ENCODE measurements at regions not wholly inside any gene's neighbourhood (a gene's known extent, or its start where the extent isn't known, plus 50 kb on each side); places are given as distances from the start of the nearest gene placed in this dataset.

DNA sequence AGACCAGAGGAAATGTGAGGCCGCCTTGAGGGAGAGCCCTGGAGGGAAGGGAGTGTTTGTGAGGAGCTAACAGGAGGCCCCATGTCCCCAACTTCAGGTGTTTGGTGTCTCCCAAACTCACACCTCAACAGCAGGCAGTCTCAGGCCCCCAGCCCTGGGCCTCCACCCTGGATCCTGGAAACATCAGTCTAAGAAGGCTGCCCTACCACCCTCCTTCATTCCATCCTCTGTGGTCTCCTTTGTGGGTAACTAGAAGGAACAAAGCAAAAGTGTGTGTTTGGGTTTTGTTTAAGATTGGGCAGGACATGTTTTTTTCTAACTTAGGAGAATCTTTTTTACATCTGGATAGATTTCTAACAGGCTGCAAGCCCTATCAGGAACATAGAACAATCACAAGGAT, 404.3 kb downstream of the BCL11A start:
- Histone ChIP-seq H3K36me3 (ENCODE audit: control insufficient read depth, low read depth, low read length) (no peaks in the 10 kb centered on the region), H3K27me3 (ENCODE audit: control insufficient read depth, insufficient read depth, low read length) (no peaks in the 10 kb centered on the region), H3K9me3 (ENCODE audit: control insufficient read depth, low read depth, low read length) (peaks cover 4% of the 10 kb centered on the region), H3K9ac (ENCODE audit: low read length) (no peak overlapping the region), H3K4me1 (ENCODE audit: control insufficient read depth, low read depth, low read length) (no peaks in the 10 kb centered on the region), H3K4me3 (ENCODE audit: low read length) (no peak overlapping the region), H3K27ac (ENCODE audit: low read length) (no peak overlapping the region)

DNA sequence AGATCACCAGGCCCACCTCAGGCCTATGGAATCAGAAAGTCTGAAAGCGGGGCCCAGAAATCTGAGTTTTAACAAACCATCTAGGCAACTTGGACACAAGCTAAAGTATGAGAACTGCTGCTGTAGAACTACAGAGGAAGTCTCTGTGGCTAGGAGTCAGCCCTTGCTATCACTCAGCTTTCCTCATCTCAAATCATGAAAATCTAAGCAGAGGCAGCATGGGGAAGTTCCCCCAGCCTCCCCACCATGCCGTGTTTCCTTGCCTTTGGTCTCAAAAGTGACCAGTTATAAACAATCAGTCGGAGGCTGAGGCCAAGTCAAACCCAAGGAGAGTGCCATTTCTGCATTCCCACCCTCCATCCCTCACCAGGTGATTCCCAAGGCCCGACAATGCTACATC, 404.7 kb downstream of the BCL11A start:
- no peaks in the 10 kb centered on the region for H3K36me3 ChIP-seq (ENCODE audit: control insufficient read depth, low read depth, low read length)
- no peaks in the 10 kb centered on the region for H3K27me3 ChIP-seq (ENCODE audit: control insufficient read depth, insufficient read depth, low read length)
- no peak overlapping the region for H3K9ac ChIP-seq (ENCODE audit: low read length)
- H3K27ac ChIP-seq (ENCODE audit: low read length): no peak overlapping the region
- no peak overlapping the region for H3K4me3 ChIP-seq (ENCODE audit: low read length)
- H3K4me1 ChIP-seq (ENCODE audit: control insufficient read depth, low read depth, low read length): no peaks in the 10 kb centered on the region
- H3K9me3 ChIP-seq (ENCODE audit: control insufficient read depth, low read depth, low read length): peaks cover 4% of the 10 kb centered on the region

GRCh38 chr2:60140185-60140584, 413.3 kb downstream of the BCL11A start:
- H3K4me3 ChIP-seq (ENCODE audit: low read length): no peak overlapping the region
- H3K27me3 ChIP-seq (ENCODE audit: control insufficient read depth, insufficient read depth, low read length): no peaks in the 10 kb centered on the region
- H3K36me3 ChIP-seq (ENCODE audit: control insufficient read depth, low read depth, low read length): no peaks in the 10 kb centered on the region
- H3K27ac ChIP-seq (ENCODE audit: low read length): no peak overlapping the region
- H3K9me3 ChIP-seq (ENCODE audit: control insufficient read depth, low read depth, low read length): peaks cover 6% of the 10 kb centered on the region
- H3K4me1 ChIP-seq (ENCODE audit: control insufficient read depth, low read depth, low read length): no peaks in the 10 kb centered on the region
- H3K9ac ChIP-seq (ENCODE audit: low read length): no peak overlapping the region

DNA sequence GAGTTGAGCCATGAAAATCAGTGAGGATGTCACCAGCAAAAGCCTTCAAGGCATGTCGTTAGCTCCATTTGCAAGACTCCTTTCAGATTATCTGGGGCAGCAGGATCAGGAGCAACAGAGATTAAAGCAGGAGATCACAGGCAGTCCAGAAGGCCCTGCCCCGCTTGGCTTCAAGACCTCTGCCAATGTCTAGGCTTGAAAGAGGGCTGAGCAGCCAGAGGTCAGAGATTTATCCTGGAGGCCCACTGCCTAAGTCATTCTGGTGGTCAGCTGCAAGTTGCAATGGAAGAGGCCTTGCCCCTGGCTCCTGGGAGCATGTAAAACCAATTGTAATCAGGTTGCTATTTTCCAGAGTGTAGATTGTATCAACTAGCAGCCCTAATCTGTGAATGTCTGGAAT, 416.5 kb downstream of the BCL11A start:
- H3K4me3 ChIP-seq (ENCODE audit: low read length): no peak overlapping the region
- no peak overlapping the region for H3K27ac ChIP-seq (ENCODE audit: low read length)
- H3K36me3 ChIP-seq (ENCODE audit: control insufficient read depth, low read depth, low read length): no peaks in the 10 kb centered on the region
- H3K9me3 ChIP-seq (ENCODE audit: control insufficient read depth, low read depth, low read length): peaks cover 6% of the 10 kb centered on the region
- H3K27me3 ChIP-seq (ENCODE audit: control insufficient read depth, insufficient read depth, low read length): no peaks in the 10 kb centered on the region
- H3K9ac ChIP-seq (ENCODE audit: low read length): no peak overlapping the region
- H3K4me1 ChIP-seq (ENCODE audit: control insufficient read depth, low read depth, low read length): no peaks in the 10 kb centered on the region

DNA sequence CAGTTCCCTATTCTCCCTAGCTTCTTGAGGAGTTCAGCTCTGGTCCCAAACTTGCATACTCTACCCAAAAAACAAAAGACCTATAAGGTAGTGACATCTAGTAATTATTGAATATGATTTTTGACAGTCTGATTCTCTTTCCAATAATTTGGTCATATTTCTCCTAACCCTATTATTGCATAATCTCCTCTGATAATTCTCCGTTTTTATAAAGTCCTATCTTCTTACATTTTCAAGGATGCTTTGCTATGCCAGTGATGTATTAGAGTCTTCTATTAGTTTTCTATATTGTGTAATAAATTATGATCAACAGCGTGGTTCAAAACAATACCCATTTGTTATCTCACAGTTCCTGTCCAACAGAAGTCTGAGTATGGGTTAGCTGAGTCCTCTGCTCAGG, 426.3 kb downstream of the BCL11A start:
- Histone ChIP-seq H3K9ac (ENCODE audit: low read length) (no peak overlapping the region), H3K27ac (ENCODE audit: low read length) (no peak overlapping the region), H3K9me3 (ENCODE audit: control insufficient read depth, low read depth, low read length) (no peaks in the 10 kb centered on the region), H3K4me1 (ENCODE audit: control insufficient read depth, low read depth, low read length) (peaks cover 14% of the 10 kb centered on the region), H3K4me3 (ENCODE audit: low read length) (no peak overlapping the region), H3K36me3 (ENCODE audit: control insufficient read depth, low read depth, low read length) (no peaks in the 10 kb centered on the region), H3K27me3 (ENCODE audit: control insufficient read depth, insufficient read depth, low read length) (peaks cover 5% of the 10 kb centered on the region)

GRCh38 chr2:60125611-60126426, 427.6 kb downstream of the BCL11A start:
- H3K27ac ChIP-seq (ENCODE audit: low read length): no peak overlapping the region
- H3K4me1 ChIP-seq (ENCODE audit: control insufficient read depth, low read depth, low read length): peaks cover 14% of the 10 kb centered on the region
- H3K4me3 ChIP-seq (ENCODE audit: low read length): no peak overlapping the region
- H3K9me3 ChIP-seq (ENCODE audit: control insufficient read depth, low read depth, low read length): no peaks in the 10 kb centered on the region
- no peak overlapping the region for H3K9ac ChIP-seq (ENCODE audit: low read length)
- no peaks in the 10 kb centered on the region for H3K36me3 ChIP-seq (ENCODE audit: control insufficient read depth, low read depth, low read length)
- peaks cover 5% of the 10 kb centered on the region for H3K27me3 ChIP-seq (ENCODE audit: control insufficient read depth, insufficient read depth, low read length)

GRCh38 chr2:60119778-60120177, 433.7 kb downstream of the BCL11A start:
- H3K36me3 ChIP-seq (ENCODE audit: control insufficient read depth, low read depth, low read length): no peaks in the 10 kb centered on the region
- H3K9ac ChIP-seq (ENCODE audit: low read length): no peak overlapping the region
- no peaks in the 10 kb centered on the region for H3K4me1 ChIP-seq (ENCODE audit: control insufficient read depth, low read depth, low read length)
- H3K4me3 ChIP-seq (ENCODE audit: low read length): no peak overlapping the region
- peaks cover 4% of the 10 kb centered on the region for H3K9me3 ChIP-seq (ENCODE audit: control insufficient read depth, low read depth, low read length)
- no peak overlapping the region for H3K27ac ChIP-seq (ENCODE audit: low read length)
- H3K27me3 ChIP-seq (ENCODE audit: control insufficient read depth, insufficient read depth, low read length): no peaks in the 10 kb centered on the region

DNA sequence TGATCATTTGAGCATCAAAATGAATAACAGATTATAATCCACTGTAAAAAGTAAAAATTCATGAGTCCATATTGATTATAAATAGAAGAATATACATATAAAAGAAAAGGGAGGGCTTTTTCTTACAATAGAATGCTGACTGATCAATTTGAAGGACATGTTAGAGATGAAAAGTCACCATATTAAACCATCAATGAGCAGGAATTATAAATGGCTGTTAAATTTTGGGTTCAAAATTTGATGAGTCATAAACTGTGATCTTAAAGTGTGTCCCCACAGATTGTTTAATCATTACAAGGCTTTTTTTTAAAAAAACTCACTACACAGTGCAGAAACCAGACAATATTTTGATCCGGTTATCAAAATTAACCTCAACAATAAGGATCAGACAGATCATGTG, 434.5 kb downstream of the BCL11A start:
- H3K4me3 ChIP-seq (ENCODE audit: low read length): no peak overlapping the region
- no peak overlapping the region for H3K9ac ChIP-seq (ENCODE audit: low read length)
- no peaks in the 10 kb centered on the region for H3K27me3 ChIP-seq (ENCODE audit: control insufficient read depth, insufficient read depth, low read length)
- no peaks in the 10 kb centered on the region for H3K4me1 ChIP-seq (ENCODE audit: control insufficient read depth, low read depth, low read length)
- peaks cover 4% of the 10 kb centered on the region for H3K9me3 ChIP-seq (ENCODE audit: control insufficient read depth, low read depth, low read length)
- no peak overlapping the region for H3K27ac ChIP-seq (ENCODE audit: low read length)
- no peaks in the 10 kb centered on the region for H3K36me3 ChIP-seq (ENCODE audit: control insufficient read depth, low read depth, low read length)

DNA sequence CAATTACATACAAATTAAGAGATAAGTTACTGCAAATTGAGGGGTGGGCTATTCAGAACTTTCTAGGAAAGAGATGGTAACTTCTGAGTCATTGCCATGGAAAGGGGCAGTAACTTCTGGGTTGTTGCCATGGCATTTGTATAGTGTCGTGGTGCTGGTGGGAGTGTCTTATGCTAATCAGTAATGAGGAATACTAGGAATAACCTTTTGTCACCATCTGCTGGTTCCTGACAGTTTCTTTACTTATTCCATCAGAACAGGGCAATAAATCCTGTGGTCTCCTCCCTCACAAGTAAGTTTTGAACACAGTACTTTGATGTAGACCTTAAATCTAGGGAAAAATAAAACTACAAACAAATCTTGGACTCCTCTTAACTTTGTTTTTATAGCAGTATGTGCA, 435.4 kb downstream of the BCL11A start:
- peaks cover 4% of the 10 kb centered on the region for H3K9me3 ChIP-seq (ENCODE audit: control insufficient read depth, low read depth, low read length)
- H3K36me3 ChIP-seq (ENCODE audit: control insufficient read depth, low read depth, low read length): no peaks in the 10 kb centered on the region
- H3K27me3 ChIP-seq (ENCODE audit: control insufficient read depth, insufficient read depth, low read length): no peaks in the 10 kb centered on the region
- no peaks in the 10 kb centered on the region for H3K4me1 ChIP-seq (ENCODE audit: control insufficient read depth, low read depth, low read length)
- no peak overlapping the region for H3K27ac ChIP-seq (ENCODE audit: low read length)
- no peak overlapping the region for H3K4me3 ChIP-seq (ENCODE audit: low read length)
- H3K9ac ChIP-seq (ENCODE audit: low read length): no peak overlapping the region

- Histone ChIP-seq H3K27ac (ENCODE audit: low read length) (no peak overlapping the region), H3K9me3 (ENCODE audit: control insufficient read depth, low read depth, low read length) (peaks cover 4% of the 10 kb centered on the region)
Observed at GRCh38 chr2:60116161-60116875, 437.1 kb downstream of the BCL11A start.

DNA sequence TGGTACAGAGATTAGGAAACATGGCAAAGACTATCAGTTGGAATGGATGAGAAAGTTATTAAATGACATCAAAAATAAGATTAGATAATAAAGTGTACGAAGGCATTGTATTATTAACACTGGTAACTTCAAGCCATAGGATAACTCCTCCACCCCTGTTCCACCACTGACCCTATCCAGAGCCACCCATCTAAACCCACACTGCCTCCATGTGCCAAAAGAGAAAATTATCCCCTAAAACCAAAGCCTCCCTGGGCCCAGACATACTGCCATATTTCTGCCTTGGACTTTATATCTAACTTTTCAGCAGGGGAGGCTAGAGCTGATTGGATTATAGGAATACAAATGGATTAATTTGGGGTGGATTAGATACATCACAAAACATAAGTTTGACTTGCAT, 443.7 kb downstream of the BCL11A start:
- no peak overlapping the region for H3K27ac ChIP-seq (ENCODE audit: low read length)
- H3K4me3 ChIP-seq (ENCODE audit: low read length): no peak overlapping the region
- H3K4me1 ChIP-seq (ENCODE audit: control insufficient read depth, low read depth, low read length): no peaks in the 10 kb centered on the region
- H3K9ac ChIP-seq (ENCODE audit: low read length): no peak overlapping the region
- no peaks in the 10 kb centered on the region for H3K9me3 ChIP-seq (ENCODE audit: control insufficient read depth, low read depth, low read length)
- H3K36me3 ChIP-seq (ENCODE audit: control insufficient read depth, low read depth, low read length): no peaks in the 10 kb centered on the region
- H3K27me3 ChIP-seq (ENCODE audit: control insufficient read depth, insufficient read depth, low read length): no peaks in the 10 kb centered on the region

More at GRCh38 chr2:60116161-60116875, 437.1 kb downstream of the BCL11A start:
- no peak overlapping the region for H3K4me3 ChIP-seq (ENCODE audit: low read length)
- H3K27me3 ChIP-seq (ENCODE audit: control insufficient read depth, insufficient read depth, low read length): no peaks in the 10 kb centered on the region
- no peaks in the 10 kb centered on the region for H3K36me3 ChIP-seq (ENCODE audit: control insufficient read depth, low read depth, low read length)
- no peaks in the 10 kb centered on the region for H3K4me1 ChIP-seq (ENCODE audit: control insufficient read depth, low read depth, low read length)
- no peak overlapping the region for H3K9ac ChIP-seq (ENCODE audit: low read length)

All from iPS-18a (cell line).